ENCODE measurements at regions not wholly inside any gene's neighbourhood (a gene's known extent, or its start where the extent isn't known, plus 50 kb on each side); places are given as distances from the start of the nearest gene placed in this dataset.

- no peak for DNase-seq
Measured at GRCh38 chr9:95653246-95653645, 136.5 kb upstream of the PTCH1 start.

GRCh38 chr9:95650720-95651119 lies 133.9 kb upstream of the PTCH1 start:
- DNase-seq, result no peak

GRCh38 chr9:95649801-95650213 lies 133.0 kb upstream of the PTCH1 start:
- DNase-seq, result no peak

- no peak for DNase-seq
Measured at GRCh38 chr9:95648225-95648624, 131.5 kb upstream of the PTCH1 start.

- DNase-seq, result no peak
Measured at GRCh38 chr9:95645992-95646391, 129.2 kb upstream of the PTCH1 start.

GRCh38 chr9:95645579-95645978 lies 128.8 kb upstream of the PTCH1 start:
- DNase-seq, result no peak

- DNase-seq, result no peak
Measured at GRCh38 chr9:95644377-95644776, 127.6 kb upstream of the PTCH1 start.

GRCh38 chr9:95643619-95644018 lies 126.8 kb upstream of the PTCH1 start:
- DNase-seq, result no peak

- no peak for DNase-seq
Measured at GRCh38 chr9:95642189-95642588, 125.4 kb upstream of the PTCH1 start.

- peak; percentile 11 for DNase-seq
Measured at GRCh38 chr9:95641586-95641985, 124.8 kb upstream of the PTCH1 start.

- no peak for DNase-seq
Measured at GRCh38 chr9:95640336-95640735, 123.6 kb upstream of the PTCH1 start.

GRCh38 chr9:95635986-95636671 lies 119.4 kb upstream of the PTCH1 start:
- DNase-seq, result no peak

- DNase-seq, result no peak
Measured at GRCh38 chr9:95634536-95634935, 117.8 kb upstream of the PTCH1 start.

GRCh38 chr9:95634114-95634513 lies 117.3 kb upstream of the PTCH1 start:
- DNase-seq, result no peak

GRCh38 chr9:95629585-95629984 lies 112.8 kb upstream of the PTCH1 start:
- DNase-seq, result no peak

GRCh38 chr9:95627802-95628201 lies 111.0 kb upstream of the PTCH1 start:
- no peak for DNase-seq

GRCh38 chr9:95626885-95627558 lies 110.3 kb upstream of the PTCH1 start:
- peak; percentile 73 for DNase-seq

GRCh38 chr9:95626341-95626740 lies 109.6 kb upstream of the PTCH1 start:
- no peak for DNase-seq

- DNase-seq, result no peak
Measured at GRCh38 chr9:95623640-95624039, 106.9 kb upstream of the PTCH1 start.

GRCh38 chr9:95620722-95621121 lies 104.0 kb upstream of the PTCH1 start:
- DNase-seq, result no peak

GRCh38 chr9:95620314-95620713 lies 103.5 kb upstream of the PTCH1 start:
- no peak for DNase-seq

GRCh38 chr9:95615246-95615645 lies 98.5 kb upstream of the PTCH1 start:
- no peak for DNase-seq

- no peak for DNase-seq
Measured at GRCh38 chr9:95613670-95614069, 96.9 kb upstream of the PTCH1 start.

GRCh38 chr9:95611354-95611753 lies 94.6 kb upstream of the PTCH1 start:
- DNase-seq, result no peak
